Posterior cingulate gyrus (tissue), 11 donors: ENCODE measurements at regions not wholly inside any gene's neighbourhood (a gene's known extent, or its start where the extent isn't known, plus 50 kb on each side); places are given as distances from the start of the nearest gene placed in this dataset.

Experiments
- DNase-seq, 10 donors: peaks; one replicate each; pipeline versions ENCODE4 v3.0.0 to v3.0.0-alpha.2; 2020 to 2021; ENCODE audit warnings: mixed read lengths in 3 of 10
- intact Hi-C: fragments of 100-400 bp; cut with DNase I; formaldehyde crosslinking; loops from one replicate; pipeline ENCODE4 v1.15.1; 2023

DNA sequence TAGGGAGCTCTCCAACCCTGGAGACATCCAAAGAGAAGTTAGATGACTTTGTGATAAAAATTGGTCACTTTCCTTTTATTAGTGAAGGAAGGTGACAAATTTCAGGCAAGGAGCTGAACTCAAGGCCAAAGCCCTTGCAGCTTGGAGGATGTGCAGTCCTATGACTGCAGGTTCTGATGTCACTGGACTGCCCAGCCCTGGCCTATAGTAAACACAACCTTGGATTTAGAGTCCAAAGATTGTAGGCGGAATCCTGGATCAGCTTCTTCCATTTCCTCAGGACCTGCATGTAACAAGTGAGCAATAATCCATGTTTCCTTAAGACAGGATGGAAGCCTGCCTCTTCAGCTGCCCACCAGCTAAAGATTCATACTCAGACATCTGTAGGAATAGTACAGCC, 169.3 kb upstream of the ZC3H12A start:
- DNase-seq, result peak in 1 of 10 donors; percentile 9
- intact Hi-C loops, result no loop called here

DNA sequence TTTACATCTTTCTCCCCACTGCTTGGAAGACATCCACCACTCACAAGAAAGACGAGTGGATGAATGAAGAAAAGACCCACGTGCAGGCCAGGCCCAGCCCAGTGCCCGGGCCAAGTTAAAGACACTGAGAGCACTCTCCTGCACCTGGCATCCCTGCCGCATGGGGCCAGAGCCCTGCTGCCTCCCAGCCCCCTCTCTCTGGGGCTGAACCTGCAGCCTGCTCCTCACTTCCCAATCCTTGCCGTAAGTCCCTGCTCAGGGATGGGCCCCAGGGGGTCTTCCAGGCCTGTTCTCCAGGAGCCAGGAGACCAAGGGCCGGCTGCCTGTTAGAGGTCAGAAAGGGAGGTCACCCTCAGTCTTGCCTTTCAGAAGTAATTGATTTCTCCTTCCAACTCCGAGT, 168.5 kb upstream of the ZC3H12A start:
- DNase-seq, result peak in 1 of 10 donors; percentile 73
- intact Hi-C loops, result no loop called here

DNA sequence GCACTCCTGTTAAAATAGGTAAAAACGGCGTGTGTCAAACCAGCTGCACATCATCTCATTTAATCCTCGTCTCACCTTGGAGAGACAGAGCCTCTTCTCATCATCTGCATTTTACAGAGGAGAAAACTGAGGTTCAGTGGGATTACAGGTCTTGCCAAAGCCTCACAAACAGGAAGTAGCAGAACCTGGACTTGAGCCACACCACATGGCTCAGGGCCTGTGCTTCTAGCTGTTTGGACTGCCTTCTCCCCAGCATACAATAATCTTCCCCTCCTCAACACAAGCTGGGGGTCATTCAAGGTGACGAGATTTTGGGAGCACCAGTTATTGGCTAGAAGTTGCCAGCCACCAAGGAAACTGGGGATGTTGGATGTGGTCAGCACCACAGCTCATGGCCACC, 167.9 kb upstream of the ZC3H12A start:
- intact Hi-C loops, result no loop called here
- peak in 2 of 10 donors; percentile 11 to 60 for DNase-seq

- intact Hi-C loops, result no loop called here
- peak in 1 of 10 donors; percentile 59 for DNase-seq
Observed at GRCh38 chr1:37306871-37307270, 167.5 kb upstream of the ZC3H12A start.

- peak; percentile 22 to 94 (median 60) for DNase-seq
- intact Hi-C loops, result no loop called here
Observed at GRCh38 chr1:37308031-37308960, 166.1 kb upstream of the ZC3H12A start.

DNA sequence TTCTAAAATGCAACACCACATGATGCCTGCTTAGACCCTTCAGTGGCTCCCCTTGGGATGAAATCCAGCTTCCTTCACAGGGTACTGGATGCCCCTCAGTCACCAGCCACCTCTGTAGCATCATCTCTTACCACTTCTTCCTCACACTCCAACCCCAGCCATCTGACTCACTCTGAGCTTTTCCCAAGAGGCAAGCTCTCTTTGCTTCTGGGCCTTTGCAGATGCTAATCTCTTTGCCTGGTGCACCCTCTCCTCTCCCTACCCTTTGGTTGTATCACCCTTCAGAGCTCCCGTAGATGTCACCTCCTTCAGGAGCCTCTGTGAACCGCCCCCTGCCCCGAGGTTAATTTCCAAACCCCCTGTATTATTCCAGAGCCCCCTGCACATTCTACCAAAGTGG, 164.8 kb upstream of the ZC3H12A start:
- intact Hi-C loops, result no loop called here

DNA sequence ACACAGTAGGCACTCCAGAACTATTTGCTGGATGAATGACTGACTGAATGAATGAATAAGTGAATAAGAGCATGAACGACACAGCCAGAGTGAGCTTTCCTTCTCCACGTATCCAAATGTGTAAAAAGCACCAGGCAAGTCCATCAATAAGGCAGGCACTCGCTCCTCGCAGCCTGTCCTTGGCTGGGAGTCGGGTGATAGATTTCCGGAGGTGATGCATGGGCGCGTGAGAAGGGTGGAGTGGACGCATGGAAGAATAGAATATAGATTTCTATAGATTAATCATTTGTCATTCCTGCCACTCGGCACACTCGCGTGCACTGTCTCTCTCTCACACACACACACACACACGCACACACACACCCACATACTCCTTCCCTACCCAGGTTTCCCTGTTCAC, 164.3 kb upstream of the ZC3H12A start:
- peak in 2 of 10 donors; percentile 47 to 62 for DNase-seq
- intact Hi-C loops, result loop anchor here (10.0 kb wide), 1 partner anchor 125 kb away; no protein-coding TSS in a partner anchor

More for the DNA sequence above, 164.8 kb upstream of the ZC3H12A start:
- DNase-seq, result no peak

DNA sequence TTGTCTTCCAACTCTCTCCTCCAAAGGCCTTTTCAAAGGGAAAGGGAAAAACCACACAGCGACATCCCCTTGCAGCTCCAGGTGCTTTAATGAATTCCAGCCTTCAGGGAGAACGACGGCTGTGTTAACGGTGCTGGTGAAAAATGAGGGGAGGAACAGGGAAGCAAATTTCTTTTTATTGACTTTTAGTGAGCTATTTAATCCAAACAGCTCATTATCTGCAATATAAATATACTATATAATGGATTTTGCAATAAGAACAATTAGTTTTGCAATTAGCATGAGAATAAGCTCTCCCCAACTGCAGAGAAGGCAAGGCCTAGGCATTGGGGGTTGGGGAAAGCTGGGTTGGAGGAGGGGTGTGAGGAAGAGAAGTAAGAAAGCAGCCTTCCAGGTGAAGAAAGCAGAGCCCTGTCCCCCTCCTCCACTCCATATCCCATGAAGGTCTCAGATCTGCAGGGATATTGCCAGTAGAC, 159.0 kb upstream of the ZC3H12A start:
- intact Hi-C loops, result loop anchor here (10.0 kb wide), 1 partner anchor 119 kb away; no protein-coding TSS in a partner anchor
- DNase-seq, result peak in 1 of 10 donors; percentile 16

- peak in 1 of 10 donors; percentile 52 for DNase-seq
- intact Hi-C loops, result loop anchor here (10.0 kb wide), 1 partner anchor 117 kb away; no protein-coding TSS in a partner anchor
Observed at GRCh38 chr1:37317870-37318467, 156.4 kb upstream of the ZC3H12A start.

- peak in 1 of 10 donors; percentile 67 for DNase-seq
Observed at GRCh38 chr1:37318490-37318889, 155.9 kb upstream of the ZC3H12A start.

DNA sequence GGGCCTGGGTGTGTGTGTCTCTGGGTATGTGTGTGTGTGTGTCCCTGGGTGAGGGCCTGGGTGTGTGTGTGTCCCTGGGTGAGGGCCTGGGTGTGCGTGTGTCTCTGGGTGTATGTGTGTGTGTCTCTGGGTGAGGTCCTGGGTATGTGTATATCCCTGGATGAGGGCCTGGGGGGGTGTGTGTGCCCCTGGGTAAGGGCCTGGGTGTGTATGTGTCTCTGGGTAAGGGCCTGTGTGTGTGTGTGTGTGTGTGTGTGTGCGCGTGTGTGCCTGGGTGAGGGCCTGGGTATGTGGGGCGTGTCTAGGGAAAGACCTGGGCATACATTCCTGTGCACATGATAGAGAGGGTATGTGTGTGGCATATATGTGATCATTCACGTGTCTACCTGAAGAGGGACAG, 155.1 kb upstream of the ZC3H12A start:
- intact Hi-C loops, result loop anchor here (10.0 kb wide), 1 partner anchor 116 kb away; no protein-coding TSS in a partner anchor
- DNase-seq, result peak in 1 of 10 donors; percentile 69

More at GRCh38 chr1:37318490-37318889, 155.9 kb upstream of the ZC3H12A start:
- intact Hi-C loops, result loop anchor here (10.0 kb wide), 1 partner anchor 116 kb away; no protein-coding TSS in a partner anchor

DNA sequence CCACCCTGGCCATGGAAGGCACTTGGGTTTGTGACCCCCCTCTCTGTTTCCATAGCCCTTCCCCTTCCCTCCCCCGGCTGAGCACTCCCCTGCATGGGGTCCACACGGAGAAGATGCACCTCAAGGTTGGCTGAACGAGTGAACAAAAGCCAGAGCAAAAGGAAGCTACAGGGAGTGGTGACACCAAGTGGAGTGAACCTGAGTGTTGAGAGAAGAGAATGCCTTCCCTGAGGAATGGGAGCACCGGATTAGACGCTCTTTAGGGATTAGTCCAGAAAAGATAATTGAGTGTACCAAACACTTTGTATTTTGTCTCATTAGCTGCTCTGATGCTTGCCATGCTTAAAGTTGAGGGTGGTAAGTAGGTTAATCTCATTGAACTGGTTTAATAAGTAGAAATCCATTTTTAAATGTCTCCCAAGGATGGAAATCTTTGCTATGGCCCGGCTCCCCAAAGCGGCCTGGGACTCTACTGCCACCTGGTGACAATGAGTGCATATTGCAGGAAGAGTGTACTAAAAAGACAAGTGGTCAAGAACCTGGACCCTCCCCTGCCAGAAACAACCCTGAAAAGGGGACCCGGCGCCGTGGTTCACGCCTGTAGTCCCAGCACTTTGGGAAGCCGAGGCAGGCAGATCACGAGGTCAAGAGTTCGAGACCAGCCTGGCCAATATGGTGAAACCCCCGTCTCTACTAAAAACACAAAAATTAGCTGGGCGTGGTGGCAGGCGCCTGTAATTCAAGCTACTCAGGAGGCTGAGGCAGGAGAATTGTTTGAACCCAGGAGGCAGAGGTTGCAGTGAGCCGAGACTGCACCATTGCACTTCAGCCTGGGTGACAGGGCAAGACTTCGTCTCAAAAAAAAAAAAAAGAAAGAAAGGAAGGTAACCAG, 150.6 kb upstream of the ZC3H12A start:
- DNase-seq, result no peak
- intact Hi-C loops, result loop anchor here (2.0 to 10.0 kb wide), 2 partner anchors 15 to 169 kb away; no protein-coding TSS in a partner anchor

DNA sequence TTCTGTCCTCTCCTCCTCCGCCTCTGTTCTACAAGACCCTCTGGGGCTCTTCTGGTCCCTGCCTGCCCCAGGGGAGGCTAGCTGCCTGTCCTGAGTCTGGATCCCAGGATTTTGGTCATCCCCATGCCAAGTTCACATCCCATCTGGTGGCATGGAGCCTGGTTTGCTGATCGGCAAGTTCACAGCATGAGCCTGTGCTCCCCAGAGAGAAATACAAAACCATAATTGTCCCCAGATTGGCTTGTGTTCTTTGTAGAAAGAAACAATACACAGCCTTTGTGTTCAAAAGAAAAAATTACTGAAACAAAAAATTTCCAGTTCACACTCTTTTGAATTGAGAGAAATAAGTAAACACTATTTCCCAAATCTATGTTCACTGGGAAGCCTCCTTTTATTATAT, 149.4 kb upstream of the ZC3H12A start:
- peak in 7 of 10 donors; percentile 31 to 93 (median 65) for DNase-seq

GRCh38 chr1:37325509-37326437, 148.6 kb upstream of the ZC3H12A start:
- no peak for DNase-seq

More for the DNA sequence above, 149.4 kb upstream of the ZC3H12A start:
- intact Hi-C loops, result loop anchor here (2.0 to 10.0 kb wide), 2 partner anchors 14 to 170 kb away; no protein-coding TSS in a partner anchor

GRCh38 chr1:37332126-37332525, 142.3 kb upstream of the ZC3H12A start:
- intact Hi-C loops, result no loop called here
- peak in 1 of 10 donors; percentile 86 for DNase-seq

More at GRCh38 chr1:37325509-37326437, 148.6 kb upstream of the ZC3H12A start:
- intact Hi-C loops, result loop anchor here (2.0 to 10.0 kb wide), 2 partner anchors 13 to 171 kb away; no protein-coding TSS in a partner anchor

DNA sequence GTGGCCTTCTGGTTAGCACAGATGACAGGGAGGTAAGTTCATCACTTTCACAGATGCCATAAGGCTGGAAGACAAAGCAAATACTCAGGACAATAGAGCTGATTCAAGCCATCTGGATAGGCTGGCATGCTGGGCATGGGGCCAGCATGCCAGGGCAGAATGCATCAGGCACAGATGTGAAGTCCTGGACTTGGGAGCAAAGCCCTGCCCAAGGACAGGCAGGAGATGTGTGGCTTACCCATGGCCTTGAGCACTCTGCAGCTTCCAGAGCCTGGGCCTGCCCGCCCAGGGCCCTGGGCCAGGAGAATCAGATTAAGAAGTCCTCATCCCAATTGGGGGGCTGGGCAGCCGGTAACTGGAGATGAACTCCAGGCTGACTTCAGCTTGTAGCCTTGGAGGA, 135.7 kb upstream of the ZC3H12A start:
- peak in 8 of 10 donors; percentile 17 to 94 (median 54) for DNase-seq
- intact Hi-C loops, result loop anchor here (2.0 kb wide), 1 partner anchor 14 kb away; no protein-coding TSS in a partner anchor

DNA sequence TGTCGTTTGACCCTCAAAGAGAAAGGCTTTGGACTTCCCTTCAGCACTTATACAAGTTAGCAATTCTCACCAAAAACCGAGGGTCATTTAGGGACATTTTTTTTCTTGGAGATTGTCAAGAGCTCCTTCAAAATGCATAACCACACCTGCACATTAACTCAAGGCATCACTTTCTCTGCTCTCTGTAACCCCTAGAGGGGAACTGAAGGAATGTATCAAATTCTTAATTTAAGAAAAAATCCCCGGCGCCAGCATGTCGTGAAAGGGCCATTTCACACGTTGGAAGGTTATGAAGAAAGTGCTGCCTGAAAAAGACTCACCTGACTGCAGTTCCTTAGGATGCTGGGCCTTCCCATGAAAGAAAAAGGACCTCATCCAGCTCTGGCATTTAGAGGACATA, 131.6 kb upstream of the ZC3H12A start:
- no peak for DNase-seq
- intact Hi-C loops, result no loop called here

- DNase-seq, result no peak
Observed at GRCh38 chr1:37347104-37347649, 127.2 kb upstream of the ZC3H12A start.

More at GRCh38 chr1:37347104-37347649, 127.2 kb upstream of the ZC3H12A start:
- intact Hi-C loops, result no loop called here
